WTC11 (cell line): ENCODE measurements at regions not wholly inside any gene's neighbourhood (a gene's known extent, or its start where the extent isn't known, plus 50 kb on each side); places are given as distances from the start of the nearest gene placed in this dataset.

Experiments used
- ATAC-seq: fragments of 200-7000 bp; cut with Tn5 transposase; 2 replicates; pipeline ENCODE4 v1.10.0; 2021; ENCODE audit warnings: mild to moderate bottlenecking, moderate library complexity
- CTCF ChIA-PET: fragments of 300-600 bp; sonication (Branson Sonifier 250); formaldehyde crosslinking; loops from one replicate; lab custom pipeline; 2021; ENCODE audit warnings: antibody characterized with exemption; lab: Charles Lee
- POLR2A ChIA-PET: fragments of 350-600 bp; sonication (Branson Sonifier 250); formaldehyde crosslinking; loops from one replicate; lab custom pipeline; 2021; ENCODE audit warnings: antibody characterized with exemption; lab: Charles Lee
- DNase-seq: peaks from one replicate; pipeline ENCODE4 v3.0.0; 2021; ENCODE audit warnings: low spot score
- H3K27ac Mint-ChIP-seq: 2 replicates; pipeline ENCODE4 v1.8.0; 2021; ENCODE audit warnings: mixed read lengths
- H3K27me3 Mint-ChIP-seq: 2 replicates; pipeline ENCODE4 v1.8.0; 2021; ENCODE audit warnings: low read depth, mild to moderate bottlenecking, moderate library complexity, mixed read lengths
- H3K36me3 Mint-ChIP-seq: 2 replicates; pipeline ENCODE4 v1.8.0; 2021; ENCODE audit warnings: mixed read lengths
- H3K4me1 Mint-ChIP-seq: 2 replicates; pipeline ENCODE4 v1.8.0; 2022; ENCODE audit warnings: mixed read lengths
- H3K4me3 Mint-ChIP-seq: 2 replicates; pipeline ENCODE4 v1.8.0; 2021; ENCODE audit warnings: mild to moderate bottlenecking, moderate library complexity, mixed read lengths
- H3K9me3 Mint-ChIP-seq: 2 replicates; pipeline ENCODE4 v1.8.0; 2021; ENCODE audit warnings: mixed read lengths
- ATF2 ChIP-seq: sonication (generic); formaldehyde crosslinking; IDR thresholded peaks from 2 replicates; pipeline ENCODE4 v1.8.1; 2022; ENCODE audit warnings: low read depth, missing genetic modification reagents, borderline replicate concordance
- CREB1 ChIP-seq: sonication (generic); formaldehyde crosslinking; IDR thresholded peaks from 2 replicates; pipeline ENCODE4 v1.8.0; 2023; ENCODE audit warnings: mild to moderate bottlenecking, missing genetic modification reagents
- CREM ChIP-seq: sonication (generic); formaldehyde crosslinking; IDR thresholded peaks from 2 replicates; pipeline ENCODE4 v1.8.1; 2022; ENCODE audit warnings: mild to moderate bottlenecking, missing genetic modification reagents, moderate library complexity
- ELF4 ChIP-seq: sonication (generic); formaldehyde crosslinking; IDR thresholded peaks from 2 replicates; pipeline ENCODE4 v1.8.1; 2022; ENCODE audit warnings: low read depth, mild to moderate bottlenecking, moderate library complexity, missing genetic modification reagents
- EMX1 ChIP-seq: fragments of 250-450 bp; sonication (Bioruptor Pico); IDR thresholded peaks from 2 replicates; pipeline ENCODE4 v1.8.0; 2021; ENCODE audit warnings: mild to moderate bottlenecking
- ESRRA ChIP-seq: sonication (generic); formaldehyde crosslinking; IDR thresholded peaks from 2 replicates; pipeline ENCODE4 v1.8.1; 2022; ENCODE audit warnings: mild to moderate bottlenecking, missing genetic modification reagents, borderline replicate concordance
- FOXK1 ChIP-seq: sonication (generic); formaldehyde crosslinking; IDR thresholded peaks from 2 replicates; pipeline ENCODE4 v1.8.0; 2022; ENCODE audit warnings: mild to moderate bottlenecking, moderate library complexity, missing genetic modification reagents
- HMGA2 ChIP-seq: fragments of 250-450 bp; sonication (Bioruptor Pico); IDR thresholded peaks from 2 replicates; pipeline ENCODE4 v1.4.0; 2021; ENCODE audit warnings: mild to moderate bottlenecking, moderate library complexity
- NR2C2 ChIP-seq: sonication (generic); formaldehyde crosslinking; IDR thresholded peaks from 2 replicates; pipeline ENCODE4 v1.8.0; 2022; ENCODE audit warnings: mild to moderate bottlenecking, missing genetic modification reagents
- NR3C1 ChIP-seq: sonication (generic); formaldehyde crosslinking; conservative IDR thresholded peaks from 2 replicates; pipeline ENCODE4 v1.8.1; 2023; ENCODE audit warnings: low read depth, mild to moderate bottlenecking, missing genetic modification reagents
- RORB ChIP-seq: fragments of 250-450 bp; sonication (Bioruptor Pico); IDR thresholded peaks from 2 replicates; pipeline ENCODE4 v1.9.0; 2021; ENCODE audit warnings: mild to moderate bottlenecking
- SOX15 ChIP-seq: fragments of 250-450 bp; sonication (Bioruptor Pico); IDR thresholded peaks from 2 replicates; pipeline ENCODE4 v1.9.0; 2021; ENCODE audit warnings: mild to moderate bottlenecking
- TEAD1 ChIP-seq: sonication (generic); formaldehyde crosslinking; IDR thresholded peaks from 2 replicates; pipeline ENCODE4 v1.8.0; 2022; ENCODE audit warnings: mild to moderate bottlenecking, missing genetic modification reagents
- TEAD4 ChIP-seq: sonication (generic); formaldehyde crosslinking; IDR thresholded peaks from 2 replicates; pipeline ENCODE4 v1.8.0; 2022; ENCODE audit warnings: mild to moderate bottlenecking, missing genetic modification reagents
- TP53 ChIP-seq: sonication (generic); formaldehyde crosslinking; IDR thresholded peaks from 2 replicates; pipeline ENCODE4 v1.8.1; 2023; ENCODE audit warnings: mild to moderate bottlenecking, missing genetic modification reagents
- USF2 ChIP-seq: sonication (generic); formaldehyde crosslinking; IDR thresholded peaks from 2 replicates; pipeline ENCODE4 v1.8.1; 2023; ENCODE audit warnings: mild to moderate bottlenecking, missing genetic modification reagents, moderate library complexity
- ZNF416 ChIP-seq: fragments of 250-450 bp; sonication (Bioruptor Pico); IDR thresholded peaks from 2 replicates; pipeline ENCODE4 v1.9.0; 2021; ENCODE audit warnings: mild to moderate bottlenecking, inconsistent platforms
- ZNF423 ChIP-seq: fragments of 250-450 bp; sonication (Bioruptor Pico); IDR thresholded peaks from 2 replicates; pipeline ENCODE4 v2.1.2; 2022; ENCODE audit warnings: mild to moderate bottlenecking, moderate library complexity
- ZNF671 ChIP-seq: fragments of 250-450 bp; sonication (Bioruptor Pico); IDR thresholded peaks from 2 replicates; pipeline ENCODE4 v1.8.0; 2021; ENCODE audit warnings: mild to moderate bottlenecking
- TF ChIP-seq, protein P1 (sequence below): sonication (generic); formaldehyde crosslinking; IDR thresholded peaks from 2 replicates; pipeline ENCODE4 v1.8.1; 2022; ENCODE audit warnings: mild to moderate bottlenecking, moderate library complexity, missing genetic modification reagents
- TF ChIP-seq, protein P2 (sequence below): sonication (generic); formaldehyde crosslinking; IDR thresholded peaks from 2 replicates; pipeline ENCODE4 v1.8.1; 2022; ENCODE audit warnings: mild to moderate bottlenecking, missing genetic modification reagents, moderate library complexity, borderline replicate concordance

DNA sequence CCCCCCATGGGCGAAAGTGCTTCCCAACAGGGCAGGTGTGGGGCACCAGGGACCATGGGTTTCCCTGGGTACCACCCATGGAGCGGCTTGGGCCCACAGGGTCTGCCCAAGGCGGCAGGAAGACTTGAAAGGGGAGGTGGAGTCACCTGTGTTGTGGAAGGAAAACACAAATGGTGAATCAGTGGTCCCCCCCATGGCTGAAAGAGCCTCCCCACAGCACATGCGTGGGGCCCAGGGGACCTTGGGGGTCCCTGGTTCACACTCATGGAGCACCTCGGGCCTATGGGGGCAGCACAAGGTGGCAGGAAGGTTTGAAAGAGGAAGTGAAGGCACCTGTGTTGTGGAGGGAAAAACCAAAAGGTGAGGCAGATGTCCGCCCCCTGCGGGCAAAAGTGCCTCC lies 581.9 kb downstream of the ALG10 start:
- no peak overlapping the region for H3K4me3 Mint-ChIP-seq
- TF ChIP-seq, protein P1, sequence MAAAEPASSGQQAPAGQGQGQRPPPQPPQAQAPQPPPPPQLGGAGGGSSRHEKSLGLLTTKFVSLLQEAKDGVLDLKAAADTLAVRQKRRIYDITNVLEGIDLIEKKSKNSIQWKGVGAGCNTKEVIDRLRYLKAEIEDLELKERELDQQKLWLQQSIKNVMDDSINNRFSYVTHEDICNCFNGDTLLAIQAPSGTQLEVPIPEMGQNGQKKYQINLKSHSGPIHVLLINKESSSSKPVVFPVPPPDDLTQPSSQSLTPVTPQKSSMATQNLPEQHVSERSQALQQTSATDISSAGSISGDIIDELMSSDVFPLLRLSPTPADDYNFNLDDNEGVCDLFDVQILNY (CRISPR knock-in tag): no peak
- TF ChIP-seq HMGA2 (CRISPR knock-in tag) (no peak), TP53 (CRISPR knock-in tag) (no peak), NR2C2 (CRISPR knock-in tag) (no peak), ZNF671 (CRISPR knock-in tag) (no peak), SOX15 (no peak), RORB (CRISPR knock-in tag) (no peak), ELF4 (CRISPR knock-in tag) (no peak), ATF2 (CRISPR knock-in tag) (no peak), FOXK1 (CRISPR knock-in tag) (no peak), ZNF416 (no peak), ESRRA (no peak), CREM (CRISPR knock-in tag) (no peak), USF2 (CRISPR knock-in tag) (no peak)
- TF ChIP-seq, protein P2, sequence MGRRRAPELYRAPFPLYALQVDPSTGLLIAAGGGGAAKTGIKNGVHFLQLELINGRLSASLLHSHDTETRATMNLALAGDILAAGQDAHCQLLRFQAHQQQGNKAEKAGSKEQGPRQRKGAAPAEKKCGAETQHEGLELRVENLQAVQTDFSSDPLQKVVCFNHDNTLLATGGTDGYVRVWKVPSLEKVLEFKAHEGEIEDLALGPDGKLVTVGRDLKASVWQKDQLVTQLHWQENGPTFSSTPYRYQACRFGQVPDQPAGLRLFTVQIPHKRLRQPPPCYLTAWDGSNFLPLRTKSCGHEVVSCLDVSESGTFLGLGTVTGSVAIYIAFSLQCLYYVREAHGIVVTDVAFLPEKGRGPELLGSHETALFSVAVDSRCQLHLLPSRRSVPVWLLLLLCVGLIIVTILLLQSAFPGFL (CRISPR knock-in tag): no peak
- no peaks in the 10 kb centered on the region for H3K4me1 Mint-ChIP-seq
- ATAC-seq: no peak
- no peak overlapping the region for H3K27ac Mint-ChIP-seq
- ChIA-PET CTCF (no interaction called here), POLR2A (no interaction called here)
- H3K27me3 Mint-ChIP-seq: peaks cover 23% of the 10 kb centered on the region
- peaks cover 71% of the 10 kb centered on the region for H3K9me3 Mint-ChIP-seq
- H3K36me3 Mint-ChIP-seq: peaks cover 81% of the 10 kb centered on the region
- no peak for DNase-seq

DNA sequence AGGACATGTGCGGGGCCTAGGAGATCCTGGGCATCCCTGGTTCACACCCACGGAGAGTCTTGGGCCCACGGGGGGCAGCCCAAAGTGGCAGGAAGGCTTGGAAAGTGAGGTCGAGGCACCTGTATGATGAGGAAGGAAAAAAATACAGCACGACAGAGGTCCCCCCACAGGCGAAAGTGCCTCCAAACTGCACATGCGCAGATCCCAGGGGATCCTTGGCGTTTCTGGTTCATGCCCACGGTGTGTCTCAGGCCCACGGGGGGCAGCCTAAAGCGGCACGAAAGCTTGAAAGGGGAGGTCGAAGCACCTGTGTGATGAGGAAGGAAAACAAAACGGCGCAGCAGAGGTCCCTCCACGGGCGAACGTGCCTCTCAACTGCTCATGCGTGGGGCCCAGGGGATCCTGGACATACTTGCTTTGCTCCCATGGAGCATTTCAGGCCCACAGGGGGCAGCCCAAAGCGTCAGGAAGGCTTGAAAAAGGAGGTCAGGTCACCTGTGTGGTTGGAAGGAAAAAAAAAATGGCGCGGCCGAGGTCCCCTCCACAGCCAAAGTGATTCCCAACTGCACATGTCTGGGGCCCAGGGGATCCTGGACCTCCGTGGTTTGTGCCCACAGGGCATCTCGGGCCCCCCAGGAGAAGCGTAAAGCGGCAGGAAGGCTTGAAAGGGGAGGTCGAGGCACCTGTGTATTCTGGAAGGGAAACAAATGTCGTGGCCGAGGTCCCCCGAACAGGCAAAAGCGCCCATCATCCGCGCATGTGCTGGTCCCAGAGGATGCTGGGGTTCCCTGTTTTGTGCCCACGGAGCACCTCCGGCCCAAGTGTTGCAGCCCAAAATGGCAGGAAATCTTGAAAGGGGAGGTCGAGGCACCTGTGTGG lies 582.6 kb downstream of the ALG10 start:
- ATAC-seq: no peak
- no peak for TF ChIP-seq CREB1 (CRISPR knock-in tag)
- no peak for TF ChIP-seq TEAD1 (CRISPR knock-in tag)
- no peak for TF ChIP-seq CREM (CRISPR knock-in tag)
- TF ChIP-seq TEAD4: no peak
- no peak for TF ChIP-seq ZNF423 (CRISPR knock-in tag)
- no peak for TF ChIP-seq EMX1
- TF ChIP-seq, protein P2 (CRISPR knock-in tag): no peak
- no peak for TF ChIP-seq NR3C1 (CRISPR knock-in tag)
- H3K36me3 Mint-ChIP-seq: peaks cover 81% of the 10 kb centered on the region
- CTCF ChIA-PET: no interaction called here
- POLR2A ChIA-PET: no interaction called here
- no peak overlapping the region for H3K27ac Mint-ChIP-seq
- H3K4me1 Mint-ChIP-seq: no peaks in the 10 kb centered on the region
- DNase-seq: no peak
- H3K27me3 Mint-ChIP-seq: peaks cover 19% of the 10 kb centered on the region
- peaks cover 73% of the 10 kb centered on the region for H3K9me3 Mint-ChIP-seq
- H3K4me3 Mint-ChIP-seq: no peak overlapping the region
